ENCODE measurements at regions not wholly inside any gene's neighbourhood (a gene's known extent, or its start where the extent isn't known, plus 50 kb on each side); places are given as distances from the start of the nearest gene placed in this dataset.

GRCh38 chr1:29541631-29542030 is 305.3 kb downstream of the PTPRU start:
- no peak for DNase-seq (ENCODE audit: low read depth)

GRCh38 chr1:29540801-29541357 is 304.6 kb downstream of the PTPRU start:
- DNase-seq (ENCODE audit: low read depth) = no peak

DNA sequence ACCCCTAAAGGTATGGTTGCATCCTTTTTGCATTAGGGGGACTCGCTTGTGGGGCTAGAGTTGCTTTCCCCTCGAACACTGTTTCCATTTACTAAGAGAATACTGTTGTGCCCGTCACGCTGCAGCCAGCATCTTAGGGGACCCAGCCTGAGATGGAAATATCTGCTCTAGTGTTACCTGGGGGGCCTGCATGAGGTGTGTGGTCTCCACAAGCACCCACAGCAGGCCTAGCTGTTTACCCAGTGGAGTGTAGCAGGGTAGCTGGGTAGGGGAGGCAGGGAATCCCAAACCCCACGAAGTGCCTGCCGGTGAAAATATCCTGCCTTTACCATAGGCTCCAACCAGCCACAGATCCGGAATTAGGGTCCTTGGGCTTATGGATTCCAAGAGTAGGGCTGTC is 303.6 kb downstream of the PTPRU start:
- no peak for DNase-seq (ENCODE audit: low read depth)

DNA sequence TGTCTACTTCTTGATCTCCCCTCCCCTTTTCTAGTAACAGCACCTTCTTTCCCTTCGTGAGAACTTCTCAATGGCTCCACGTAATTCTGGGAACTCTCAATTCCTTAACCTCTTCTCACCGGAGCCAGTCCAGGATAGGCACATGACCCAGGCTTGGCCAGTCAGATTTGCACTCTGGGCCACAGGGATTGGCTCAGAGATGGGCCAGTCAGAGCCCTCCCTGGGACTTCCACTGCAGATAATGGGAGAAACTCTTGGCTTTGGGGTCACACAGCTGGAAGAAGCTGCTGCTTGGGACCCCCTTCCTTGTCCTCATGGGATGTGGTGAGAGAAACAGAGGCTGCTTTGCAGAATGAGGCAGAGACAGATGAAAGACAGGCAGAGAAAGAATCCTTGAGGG is 302.3 kb downstream of the PTPRU start:
- no peak for DNase-seq (ENCODE audit: low read depth)

DNA sequence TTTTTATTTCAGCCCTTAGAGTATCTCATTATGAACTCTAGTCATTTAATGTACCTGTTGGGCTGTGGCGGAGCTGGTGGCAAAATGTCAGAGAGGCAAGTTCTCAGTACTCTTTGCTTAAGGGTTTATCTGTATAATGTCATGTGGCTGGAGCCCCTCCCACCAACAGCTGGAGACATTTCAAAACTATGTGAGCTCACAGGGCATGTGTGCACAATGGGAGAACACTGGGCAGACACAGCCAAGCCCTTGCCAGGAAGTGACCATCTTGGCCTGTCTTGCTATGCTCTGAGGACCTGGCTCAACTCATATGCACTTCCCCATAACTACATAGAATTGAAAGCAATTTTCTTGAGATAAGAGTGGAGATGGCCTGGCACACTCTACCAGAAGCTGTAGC is 296.4 kb downstream of the PTPRU start:
- DNase-seq (ENCODE audit: low read depth) = no peak

GRCh38 chr1:29532285-29532684 is 296.0 kb downstream of the PTPRU start:
- DNase-seq (ENCODE audit: low read depth) = no peak

- no peak for DNase-seq (ENCODE audit: low read depth)
Measured at GRCh38 chr1:29531596-29531995, 295.3 kb downstream of the PTPRU start.

DNA sequence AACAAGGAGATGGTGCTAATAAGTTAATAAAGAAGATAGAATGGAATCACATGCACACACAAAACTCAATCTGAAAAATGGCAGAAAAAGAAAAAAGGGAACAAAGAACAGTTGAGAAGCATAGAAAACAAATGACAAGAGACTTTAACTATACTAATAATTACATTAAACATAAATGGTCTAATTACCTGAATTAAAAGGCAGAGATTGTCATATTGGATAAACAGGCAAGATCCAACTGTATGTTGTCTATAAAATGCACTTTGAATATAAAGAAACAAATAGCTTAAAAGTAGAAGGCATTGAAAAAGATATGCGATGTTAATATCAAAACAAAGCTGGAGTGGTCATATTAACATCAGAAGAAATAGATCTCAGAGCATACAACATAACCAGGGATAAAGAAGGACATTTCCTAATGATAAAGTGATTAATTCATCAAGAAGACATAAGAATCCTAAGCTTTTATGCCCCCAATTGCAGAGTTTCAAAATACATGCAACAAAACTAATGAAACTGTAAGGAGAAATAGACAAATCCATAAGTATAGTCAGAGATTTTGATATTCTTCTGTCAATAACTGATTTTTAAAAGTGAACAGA is 293.5 kb downstream of the PTPRU start:
- DNase-seq (ENCODE audit: low read depth) = no peak

- no peak for DNase-seq (ENCODE audit: low read depth)
Measured at GRCh38 chr1:29527314-29528004, 291.1 kb downstream of the PTPRU start.

DNA sequence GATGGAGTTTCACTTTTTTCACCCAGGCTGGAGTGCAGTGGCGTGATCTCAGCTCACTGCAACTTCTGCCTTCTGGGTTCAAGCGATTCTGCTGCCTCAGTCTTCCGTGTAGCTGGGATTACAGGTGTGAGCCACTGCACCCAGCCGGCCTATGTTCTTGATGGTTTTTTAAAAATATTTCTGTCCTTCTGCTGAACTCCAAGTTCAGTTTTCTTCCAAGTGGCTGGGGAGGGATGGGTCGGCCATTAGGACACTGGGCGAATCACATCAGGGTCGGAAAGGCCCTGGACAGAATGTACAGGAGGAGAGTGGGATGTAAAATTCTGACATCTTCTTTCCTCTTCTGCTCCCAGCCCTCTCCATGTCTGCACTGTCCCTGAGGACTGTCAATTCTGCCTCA is 289.6 kb downstream of the PTPRU start:
- no peak for DNase-seq (ENCODE audit: low read depth)

DNA sequence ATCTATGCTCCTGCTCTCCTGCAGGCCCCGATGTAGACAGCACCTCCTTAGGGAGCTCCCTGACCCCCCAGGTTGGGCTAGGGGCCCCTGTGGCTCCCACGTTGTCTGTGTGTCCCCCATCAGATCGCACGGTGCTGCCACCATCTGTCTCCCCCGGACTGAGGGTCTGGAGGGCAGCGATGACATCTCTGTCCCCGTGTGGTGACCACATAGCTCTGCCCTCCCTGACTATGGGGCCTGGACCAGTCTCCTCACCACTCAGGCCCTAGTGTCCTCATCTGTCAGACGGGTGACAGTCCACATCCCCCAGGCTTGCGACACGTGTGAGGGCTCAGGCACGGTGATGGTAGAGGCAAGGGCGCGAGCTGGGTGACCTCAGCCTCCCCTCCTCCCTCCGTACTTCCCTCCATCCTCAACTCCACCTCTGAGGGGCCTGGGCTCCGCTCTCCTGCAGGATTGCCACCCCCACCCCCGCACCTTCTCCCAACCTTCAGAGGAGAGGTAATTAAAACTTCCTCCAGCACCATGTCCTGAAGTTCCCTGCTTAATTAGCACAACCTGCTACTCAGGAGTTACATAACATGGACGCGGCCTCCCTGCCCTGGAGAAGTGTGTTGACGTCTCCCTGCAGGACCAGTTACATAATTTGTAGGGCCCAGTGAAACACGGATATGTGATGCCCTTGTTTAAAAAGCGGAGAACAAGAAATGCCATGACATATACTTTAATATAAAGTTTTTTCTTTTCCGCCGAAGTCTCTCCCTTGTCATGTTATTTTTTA is 288.2 kb downstream of the PTPRU start:
- no peak for DNase-seq (ENCODE audit: low read depth)

DNA sequence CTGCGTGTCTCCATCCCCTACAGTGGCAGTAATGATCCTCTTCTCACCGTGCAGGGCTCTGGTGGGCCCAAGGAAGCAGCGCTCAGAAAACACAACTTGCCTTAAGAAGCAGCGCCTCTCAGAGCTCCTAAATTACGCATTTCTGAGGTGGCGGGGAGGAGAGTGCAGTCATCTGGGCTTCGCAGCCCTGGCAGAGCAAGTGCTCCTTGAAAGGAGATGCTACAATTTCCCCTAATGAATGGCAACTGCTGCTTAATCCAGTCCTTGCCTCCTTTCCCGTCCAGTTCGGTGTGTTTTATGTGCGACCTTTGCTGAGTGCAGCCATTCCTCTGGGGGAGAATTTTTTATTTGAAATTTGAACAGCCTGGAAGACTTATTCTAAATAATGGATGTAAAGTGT is 287.3 kb downstream of the PTPRU start:
- no peak for DNase-seq (ENCODE audit: low read depth)

DNA sequence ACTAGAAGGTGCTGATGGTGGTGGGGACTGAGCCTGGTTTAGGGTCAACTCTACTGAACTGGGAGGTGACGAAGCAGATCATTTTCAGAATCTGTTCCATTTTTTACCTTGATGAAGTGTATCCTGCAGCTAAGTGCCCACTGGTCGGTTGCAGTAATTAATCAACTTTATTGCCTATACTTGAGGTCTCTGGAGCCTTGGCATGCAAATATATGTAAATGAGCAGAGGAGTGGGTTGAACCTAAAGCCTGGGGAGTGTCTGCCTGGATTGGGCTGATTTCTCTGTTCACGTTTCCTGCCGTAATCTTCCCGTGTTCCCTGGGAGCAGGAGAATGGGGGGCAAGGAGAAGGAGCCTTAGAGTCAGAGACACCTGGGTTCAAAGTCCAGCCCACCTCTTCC is 286.8 kb downstream of the PTPRU start:
- no peak for DNase-seq (ENCODE audit: low read depth)

DNA sequence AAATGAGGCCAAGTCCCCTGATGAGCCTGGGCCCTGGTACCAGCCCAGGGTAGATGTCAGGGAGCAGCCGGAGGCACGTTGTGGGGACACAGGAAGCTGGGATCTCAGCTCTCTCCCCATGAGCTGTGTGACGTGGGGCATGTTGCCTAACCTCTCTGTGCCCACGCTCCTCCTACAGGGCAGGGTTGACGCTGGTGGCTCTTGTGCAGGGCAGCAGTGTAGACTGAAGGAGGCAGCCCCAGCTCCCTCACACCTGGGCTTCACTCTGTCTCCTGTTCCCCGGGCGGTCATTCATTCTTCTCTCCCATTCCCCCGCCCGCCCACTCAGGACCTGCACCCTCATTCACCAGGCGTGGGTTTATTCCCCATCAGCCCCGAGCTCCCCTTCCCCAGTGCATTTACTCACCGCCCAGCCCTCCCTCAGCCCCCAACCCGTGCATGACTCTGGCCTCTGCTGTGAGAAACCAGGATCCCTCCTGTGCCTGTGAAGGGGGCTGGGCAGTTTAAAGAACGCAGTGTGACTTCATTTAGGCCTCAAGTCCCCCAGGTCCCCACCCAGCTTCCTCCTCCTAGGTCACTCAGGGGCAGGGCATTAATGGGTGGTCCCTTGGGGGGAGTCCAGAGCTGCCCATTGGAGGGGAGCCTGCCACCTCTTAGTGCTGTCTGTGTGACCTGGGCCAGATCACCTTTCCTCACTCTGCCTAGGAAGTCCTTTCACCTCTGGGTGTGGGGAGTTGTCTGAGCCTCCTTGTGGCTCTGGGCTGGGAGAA is 285.7 kb downstream of the PTPRU start:
- no peak for DNase-seq (ENCODE audit: low read depth)

DNA sequence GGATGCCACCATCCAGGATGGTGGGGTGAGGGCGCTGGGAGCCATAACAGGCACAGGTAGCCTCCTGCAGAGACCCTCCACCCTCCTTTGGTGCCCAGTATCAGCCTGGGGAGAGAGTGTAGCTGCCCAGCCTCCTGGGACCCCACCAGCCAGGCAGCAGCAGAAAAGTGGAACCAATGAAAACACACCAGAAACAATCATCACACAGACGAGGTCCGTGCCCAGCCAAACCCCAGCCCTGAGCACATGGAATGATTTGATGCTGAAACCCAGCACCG is 285.1 kb downstream of the PTPRU start:
- no peak for DNase-seq (ENCODE audit: low read depth)

- peak; percentile 9 for DNase-seq (ENCODE audit: low read depth)
Measured at GRCh38 chr1:29520571-29521437, 284.5 kb downstream of the PTPRU start.

GRCh38 chr1:29519788-29520110 is 283.4 kb downstream of the PTPRU start:
- no peak for DNase-seq (ENCODE audit: low read depth)

DNA sequence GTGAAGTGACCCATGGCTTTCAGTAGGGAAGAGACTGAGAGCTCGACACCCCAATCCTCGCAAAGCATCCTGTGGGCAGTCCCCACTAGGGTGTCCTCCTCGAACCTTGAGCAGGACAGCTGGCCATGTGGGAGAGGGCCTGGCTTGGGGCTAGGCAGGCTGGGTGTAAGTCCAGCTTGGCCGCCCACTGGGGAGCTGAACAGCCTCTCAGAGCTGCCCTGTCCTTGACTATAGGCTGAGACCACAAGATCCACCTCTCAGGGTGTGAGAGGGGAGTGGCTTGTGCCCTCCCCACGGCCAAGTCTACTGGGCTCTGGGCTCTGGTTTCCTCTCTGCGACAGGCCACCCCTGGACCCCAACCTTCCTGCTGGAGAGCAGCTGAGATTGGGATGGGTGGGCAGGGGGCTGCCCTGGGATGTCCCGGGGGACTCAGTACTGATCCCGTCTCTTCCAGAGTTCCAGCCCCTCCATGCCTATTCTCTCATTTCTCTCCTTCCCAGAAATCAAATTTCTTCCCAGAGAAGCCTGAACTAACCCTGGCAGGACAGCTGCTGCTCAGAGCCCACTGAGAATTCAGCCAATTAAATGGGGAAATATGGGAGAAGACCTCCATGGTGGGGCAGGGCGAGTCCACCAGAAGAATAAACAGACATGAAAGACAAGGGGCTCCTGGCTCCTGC is 282.9 kb downstream of the PTPRU start:
- no peak for DNase-seq (ENCODE audit: low read depth)

GRCh38 chr1:29518183-29518835 is 282.0 kb downstream of the PTPRU start:
- no peak for DNase-seq (ENCODE audit: low read depth)

Measured in renal cortical epithelial cell (primary cell).